HG03469 (cell line): ENCODE measurements at regions not wholly inside any gene's neighbourhood (a gene's known extent, or its start where the extent isn't known, plus 50 kb on each side); places are given as distances from the start of the nearest gene placed in this dataset.

Experiments
- ATAC-seq: cut with Tn5 transposase; IDR thresholded peaks from one replicate; pipeline ENCODE4 v1.9.1; 2021; ENCODE audit warnings: mild to moderate bottlenecking, moderate library complexity, moderate number of reproducible peaks; ENCODE audit not compliant: unreplicated experiment

DNA sequence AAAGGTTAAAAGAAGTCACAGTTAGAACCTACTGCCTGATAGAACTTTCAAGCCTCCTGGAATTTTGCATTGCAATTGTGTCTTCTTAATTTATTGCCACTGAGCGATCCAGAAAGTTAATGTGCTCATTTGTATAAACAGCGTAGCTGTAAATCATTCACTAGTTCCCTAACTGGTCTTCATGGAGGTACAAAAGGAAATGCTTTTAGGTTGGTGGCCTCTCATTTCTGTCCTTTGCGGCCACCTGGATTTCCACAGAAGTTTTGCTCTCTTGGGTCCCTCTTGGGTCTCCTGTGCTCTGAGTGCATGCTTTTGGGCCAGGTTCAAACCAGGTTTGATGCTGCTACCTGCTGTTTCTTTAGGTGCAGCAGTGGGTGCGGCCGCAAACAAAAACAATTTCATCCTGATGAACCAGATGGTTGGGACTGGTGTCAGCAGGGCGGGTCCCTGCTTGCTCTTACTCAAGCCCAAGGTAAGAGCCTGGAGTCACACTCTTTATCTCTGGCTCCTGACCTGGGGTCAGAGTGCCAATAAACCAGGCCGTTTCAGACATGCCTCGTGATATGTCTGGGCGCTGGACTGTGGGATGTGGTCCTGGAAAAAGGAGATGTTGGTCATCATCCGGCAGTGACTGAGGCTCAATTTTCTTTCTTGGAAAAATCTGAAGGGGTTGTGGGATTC lies 270.1 kb downstream of the PTTG2 start:
- ATAC-seq: no peak

DNA sequence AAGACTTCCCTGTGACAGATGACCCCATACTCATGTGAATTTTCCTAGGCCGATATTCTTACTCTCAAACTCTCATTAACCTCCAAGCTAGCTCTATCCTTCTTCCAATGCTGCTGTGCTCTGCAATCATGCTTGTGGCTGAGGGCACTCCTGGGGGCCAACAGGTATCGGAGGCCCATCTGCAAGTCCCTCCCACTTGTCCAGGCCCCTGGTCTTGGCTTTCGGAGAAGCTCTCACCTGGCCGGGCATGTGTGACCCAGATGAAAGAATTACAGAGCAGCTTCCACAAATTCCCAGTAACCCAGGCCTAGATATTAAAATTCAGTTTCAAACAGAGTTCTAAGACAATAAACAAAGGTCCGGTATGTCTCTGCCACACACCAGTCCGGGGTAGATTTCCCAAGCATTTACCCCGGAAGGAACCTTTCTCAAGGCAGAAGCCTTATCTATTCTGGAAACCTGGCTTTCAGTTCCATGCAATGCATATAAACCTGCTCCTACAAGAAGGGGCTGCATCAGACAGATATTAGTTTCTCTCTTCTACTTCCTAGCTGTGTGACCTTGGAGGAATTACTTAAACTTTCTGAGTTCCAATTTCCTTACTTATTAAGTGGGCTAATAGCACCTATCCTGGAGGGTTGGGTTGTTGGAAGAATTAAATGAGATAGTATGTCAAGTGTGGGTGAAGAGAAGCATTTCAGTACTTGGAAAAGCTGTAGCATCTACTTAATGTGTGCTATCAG lies 270.8 kb downstream of the PTTG2 start:
- ATAC-seq: no peak

- no peak for ATAC-seq
Measured at GRCh38 chr4:38231626-38232025, 271.4 kb downstream of the PTTG2 start.

GRCh38 chr4:38232741-38233140 lies 272.5 kb downstream of the PTTG2 start:
- ATAC-seq: no peak

- ATAC-seq: no peak
Measured at GRCh38 chr4:38233727-38234480, 273.7 kb downstream of the PTTG2 start.

- no peak for ATAC-seq
Measured at GRCh38 chr4:38235354-38235753, 275.2 kb downstream of the PTTG2 start.

GRCh38 chr4:38236003-38236402 lies 275.8 kb downstream of the PTTG2 start:
- no peak for ATAC-seq

GRCh38 chr4:38236503-38236902 lies 276.3 kb downstream of the PTTG2 start:
- ATAC-seq: no peak

GRCh38 chr4:38237139-38237538 lies 276.9 kb downstream of the PTTG2 start:
- no peak for ATAC-seq

DNA sequence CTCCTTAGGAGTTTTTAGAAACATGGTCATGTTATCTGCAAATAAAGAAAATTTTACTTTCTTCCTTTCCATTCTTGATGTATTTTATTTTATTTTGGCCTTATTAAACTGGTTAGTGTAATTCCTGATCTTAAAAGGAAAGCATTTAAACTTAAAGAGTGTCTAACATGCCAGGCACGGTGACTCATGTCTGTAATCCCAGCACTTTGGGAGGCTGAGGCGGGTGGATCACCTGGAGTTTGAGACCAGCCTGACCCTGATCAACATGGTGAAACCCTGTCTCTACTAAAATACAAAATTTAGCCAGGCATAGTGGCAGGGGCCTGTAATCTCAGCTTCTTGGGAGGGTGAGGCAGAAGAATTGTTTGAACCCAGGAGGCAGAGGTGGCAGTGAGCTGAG lies 281.3 kb downstream of the PTTG2 start:
- ATAC-seq: no peak

- no peak for ATAC-seq
Measured at GRCh38 chr4:38242101-38242500, 281.9 kb downstream of the PTTG2 start.

DNA sequence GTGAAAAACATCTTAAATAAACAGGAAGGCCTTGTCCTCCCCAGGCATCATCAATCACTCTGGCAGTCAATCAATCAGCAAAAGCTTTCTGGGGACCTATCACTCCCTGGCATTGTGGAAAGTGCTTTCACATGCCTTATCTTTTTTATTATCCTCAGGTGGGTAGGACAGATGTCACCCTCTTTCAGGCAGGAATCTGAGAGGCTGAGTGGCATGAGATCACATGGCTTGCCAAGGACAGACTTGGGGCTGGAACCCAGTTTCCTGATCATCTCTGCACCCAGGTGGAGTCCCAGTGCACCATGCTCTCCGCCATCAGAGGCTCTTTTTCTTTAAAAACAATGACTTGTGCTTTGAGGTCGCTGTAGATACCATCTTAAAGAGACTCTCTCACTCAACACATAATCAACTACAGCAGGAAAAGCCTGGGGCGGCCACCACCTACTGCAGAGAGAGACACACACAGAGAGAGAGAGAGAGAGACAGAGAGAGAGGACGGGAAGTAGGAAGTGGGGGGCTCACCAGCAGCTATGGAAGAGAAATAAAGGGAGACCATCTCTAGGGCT lies 282.7 kb downstream of the PTTG2 start:
- no peak for ATAC-seq

DNA sequence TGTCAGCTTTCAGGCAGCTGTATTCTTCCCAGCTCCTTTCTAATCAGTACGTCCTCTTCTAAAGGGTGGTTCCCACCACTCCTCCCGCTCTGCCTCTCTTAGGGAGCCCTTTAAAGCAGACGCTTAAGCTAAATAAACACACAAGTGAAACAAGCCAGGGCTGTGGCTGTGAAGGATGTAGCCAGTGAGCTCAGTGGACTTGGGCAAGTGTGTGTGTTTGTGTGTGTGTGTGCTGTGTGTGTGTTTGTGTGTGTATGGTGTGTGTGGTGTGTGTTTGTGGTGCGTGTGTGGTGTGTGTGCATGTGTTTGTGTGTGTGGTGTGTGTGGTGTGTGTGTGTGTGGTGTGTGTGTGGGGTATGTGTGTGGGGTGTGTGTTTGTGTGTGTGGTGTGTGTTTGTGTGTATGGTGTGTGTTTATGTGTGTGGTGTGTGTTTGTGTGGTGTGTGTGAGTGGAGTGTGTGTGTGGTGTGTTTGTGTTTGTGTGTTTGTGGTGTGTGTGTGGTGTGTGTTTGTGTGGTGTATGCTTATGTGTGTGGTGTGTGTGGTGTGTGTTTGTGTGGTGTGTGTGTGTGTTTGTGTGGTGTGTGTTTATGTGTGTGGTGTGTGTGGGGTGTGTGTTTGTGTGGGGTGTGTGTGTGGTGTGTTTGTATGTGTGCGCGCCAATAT lies 283.3 kb downstream of the PTTG2 start:
- no peak for ATAC-seq

GRCh38 chr4:38254825-38255224 lies 294.6 kb downstream of the PTTG2 start:
- no peak for ATAC-seq

DNA sequence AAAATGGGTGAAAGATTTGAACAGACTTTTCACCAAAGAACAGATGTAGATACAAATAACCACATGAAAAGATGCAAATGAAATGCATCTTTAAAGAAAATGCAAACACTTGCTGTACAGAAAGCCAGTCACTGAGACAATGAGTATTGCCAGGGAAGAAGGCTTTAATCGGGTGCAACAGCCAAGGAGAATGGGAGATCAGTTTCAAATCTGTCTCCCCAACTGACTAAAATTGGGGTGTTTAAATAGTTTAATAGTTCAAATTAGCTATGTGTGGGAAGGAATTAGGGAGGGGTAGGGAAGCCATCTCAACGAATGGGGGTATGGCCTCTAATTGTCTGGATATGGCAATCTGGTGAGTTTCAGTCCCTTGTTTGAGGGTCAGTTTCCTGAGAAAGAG lies 295.4 kb downstream of the PTTG2 start:
- ATAC-seq: no peak

DNA sequence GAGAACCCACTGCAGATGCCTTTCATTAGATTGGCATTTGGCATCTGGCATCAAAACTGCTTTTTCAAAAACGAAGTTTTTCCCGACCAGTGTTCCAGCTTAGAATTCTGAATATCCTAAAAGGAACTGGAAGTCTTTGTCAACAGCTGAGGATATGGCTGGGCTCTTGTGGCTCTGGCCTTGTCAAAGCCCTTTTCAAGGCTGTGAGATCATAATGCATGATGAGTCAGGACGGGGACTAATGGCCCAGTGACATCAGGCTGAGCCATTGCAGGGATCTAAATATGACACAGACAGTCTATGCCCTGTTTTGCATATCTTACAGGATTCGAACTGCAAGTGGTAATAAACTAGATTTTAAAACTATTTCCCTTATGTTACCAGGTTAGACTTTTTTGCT lies 306.4 kb downstream of the PTTG2 start:
- no peak for ATAC-seq

- no peak for ATAC-seq
Measured at GRCh38 chr4:38268108-38268820, 308.1 kb downstream of the PTTG2 start.

- ATAC-seq: no peak
Measured at GRCh38 chr4:38268837-38269236, 308.6 kb downstream of the PTTG2 start.

GRCh38 chr4:38273407-38273806 lies 313.2 kb downstream of the PTTG2 start:
- ATAC-seq: no peak

DNA sequence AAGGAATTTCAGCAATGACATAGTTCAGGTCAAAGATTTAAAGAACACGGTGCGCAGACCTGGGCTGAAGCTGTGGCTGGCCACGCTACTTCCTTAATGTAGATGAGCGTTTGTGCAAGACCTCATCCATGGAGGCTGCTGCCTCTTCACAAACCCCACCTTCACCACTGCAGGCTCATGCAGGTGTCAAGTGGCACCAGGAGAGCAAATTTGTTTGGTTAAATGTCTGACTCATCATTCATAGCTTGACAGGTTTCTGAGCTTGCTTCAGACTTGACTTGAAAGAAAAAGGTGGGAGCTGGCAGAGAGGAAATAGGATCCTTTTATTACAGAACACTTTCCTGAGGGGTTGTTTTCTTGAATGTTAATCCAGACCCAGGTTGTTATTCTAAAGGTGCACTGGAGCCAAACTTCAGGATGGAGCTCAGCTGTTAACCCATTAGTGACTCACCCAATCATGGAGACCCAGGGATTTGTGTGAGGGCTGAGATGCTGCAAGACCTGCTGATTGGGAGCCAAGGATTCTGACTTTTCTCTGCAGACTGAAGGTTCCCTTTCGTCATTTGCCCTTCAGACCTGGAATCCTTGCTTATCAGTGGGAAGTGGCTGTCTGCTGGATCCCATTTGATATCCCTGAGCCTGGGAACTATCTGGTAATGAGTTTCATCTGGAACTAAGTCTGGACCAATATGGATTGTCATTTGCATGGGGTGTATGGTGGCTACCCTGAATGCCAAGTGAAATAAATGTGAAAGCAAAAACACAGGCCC lies 315.3 kb downstream of the PTTG2 start:
- no peak for ATAC-seq
